RKO (cell line): ENCODE measurements at regions not wholly inside any gene's neighbourhood (a gene's known extent, or its start where the extent isn't known, plus 50 kb on each side); places are given as distances from the start of the nearest gene placed in this dataset.
"Not testable (repeated sequence)": the region's sequence is repeated elsewhere in the genome, so short reads cannot be mapped to it uniquely, and the experiment has no call there.

Source experiments
- DNase-seq: peaks from one replicate; pipeline ENCODE4 v3.0.0-alpha.2; 2016; ENCODE audit warnings: low spot score

- no peak for DNase-seq
Measured at GRCh38 chrX:117487421-117487820, 629.2 kb downstream of the KLHL13 start.

- no peak for DNase-seq
Measured at GRCh38 chrX:117483950-117484349, 632.7 kb downstream of the KLHL13 start.

DNA sequence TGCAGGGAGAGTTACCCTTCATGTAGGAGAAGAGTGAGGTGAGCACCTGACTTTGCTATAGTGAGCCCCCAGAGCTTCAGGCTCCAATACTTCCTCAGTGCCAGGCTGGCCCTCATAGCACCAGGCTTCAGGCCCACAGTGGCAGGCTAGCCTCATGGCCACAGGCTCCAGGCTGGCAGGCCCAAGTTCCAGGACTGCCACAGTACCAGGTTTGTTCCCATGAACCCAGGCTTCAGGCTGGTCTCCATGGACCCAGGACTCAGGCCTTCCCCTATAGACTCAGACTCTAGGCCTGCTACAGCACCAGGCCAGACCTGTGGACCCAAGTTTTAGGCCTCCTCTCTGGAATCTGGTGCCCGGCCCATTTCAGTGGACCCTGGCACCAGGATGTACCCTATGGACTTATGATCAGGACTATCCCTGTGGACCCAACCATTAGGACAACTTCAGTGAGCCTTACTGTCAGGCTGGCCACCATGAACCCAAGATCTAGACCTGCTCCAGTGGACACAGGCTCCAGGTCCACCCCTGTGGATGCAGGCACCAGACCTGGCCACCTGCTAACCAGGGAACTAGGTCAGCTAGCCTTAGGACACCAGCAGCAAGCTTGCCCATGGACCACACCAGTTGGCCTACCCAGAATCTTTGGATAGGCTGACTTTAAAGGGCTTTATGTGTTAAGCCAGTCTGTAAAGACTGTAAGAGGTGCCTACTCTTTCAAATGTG, 658.2 kb downstream of the KLHL13 start:
- no peak for DNase-seq

GRCh38 chrX:117455787-117456186, 660.8 kb downstream of the KLHL13 start:
- no peak for DNase-seq

- no peak for DNase-seq
Measured at GRCh38 chrX:117429501-117429900, 687.1 kb downstream of the KLHL13 start.

- DNase-seq, result no peak
Measured at GRCh38 chrX:117407449-117408150, 709.0 kb downstream of the KLHL13 start.

DNA sequence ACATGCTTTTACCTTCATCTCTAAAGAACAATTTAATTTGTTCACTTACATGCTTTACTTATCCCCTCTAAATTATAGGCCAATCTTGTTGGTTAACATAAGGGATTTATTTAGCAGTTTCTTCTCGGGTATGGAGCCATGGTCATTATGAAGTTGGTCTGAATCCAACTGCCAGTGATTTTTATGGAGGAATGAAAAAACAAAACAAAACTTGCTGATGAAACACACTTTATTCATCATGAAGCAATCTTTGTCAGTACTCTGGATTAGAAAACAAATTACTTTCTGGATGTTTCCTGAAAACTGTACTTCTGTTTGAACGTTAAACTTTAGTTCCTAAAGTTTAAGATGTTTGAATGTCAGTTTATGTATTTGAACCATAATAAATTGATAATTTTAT, 715.8 kb downstream of the KLHL13 start:
- no peak for DNase-seq

DNA sequence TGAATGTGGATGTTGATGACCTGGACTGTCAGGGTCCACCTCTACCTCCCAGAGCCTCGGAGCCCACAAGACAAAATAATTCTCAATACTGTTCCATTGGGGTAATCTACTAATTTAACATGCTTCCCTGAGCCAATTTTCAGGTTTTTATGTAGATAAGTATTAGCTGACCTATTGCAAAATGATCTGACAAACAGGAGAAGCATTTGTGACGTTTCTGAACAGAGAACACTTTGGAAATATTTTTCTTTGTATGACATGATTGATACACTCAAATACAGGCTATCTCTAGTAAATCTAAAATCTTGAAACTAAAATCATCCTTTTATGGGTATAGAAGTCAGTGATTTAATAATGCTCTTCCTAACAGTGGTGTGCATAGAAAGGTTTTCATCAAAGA, 716.6 kb downstream of the KLHL13 start:
- no peak for DNase-seq

DNA sequence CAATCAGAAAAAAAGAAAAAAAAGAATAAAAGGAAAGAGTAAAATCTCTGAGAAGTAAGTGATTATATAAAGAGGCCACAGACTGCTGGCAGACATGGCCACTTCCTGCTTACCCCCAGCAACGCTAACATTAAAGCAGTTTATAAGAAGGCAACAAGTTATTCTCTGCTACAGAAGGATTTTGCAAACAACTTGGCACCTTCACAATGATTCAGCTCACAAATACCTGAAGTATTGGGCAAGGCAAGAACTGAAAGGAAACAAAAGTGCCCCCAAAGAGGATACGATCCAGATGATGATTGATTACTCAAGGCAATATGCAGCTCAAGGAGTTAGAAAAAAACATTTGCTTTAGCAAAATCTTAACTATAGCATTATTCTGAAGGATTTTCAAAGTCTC, 718.8 kb downstream of the KLHL13 start:
- no peak for DNase-seq

GRCh38 chrX:117394506-117395070, 722.0 kb downstream of the KLHL13 start:
- not testable (repeated sequence) for DNase-seq

DNA sequence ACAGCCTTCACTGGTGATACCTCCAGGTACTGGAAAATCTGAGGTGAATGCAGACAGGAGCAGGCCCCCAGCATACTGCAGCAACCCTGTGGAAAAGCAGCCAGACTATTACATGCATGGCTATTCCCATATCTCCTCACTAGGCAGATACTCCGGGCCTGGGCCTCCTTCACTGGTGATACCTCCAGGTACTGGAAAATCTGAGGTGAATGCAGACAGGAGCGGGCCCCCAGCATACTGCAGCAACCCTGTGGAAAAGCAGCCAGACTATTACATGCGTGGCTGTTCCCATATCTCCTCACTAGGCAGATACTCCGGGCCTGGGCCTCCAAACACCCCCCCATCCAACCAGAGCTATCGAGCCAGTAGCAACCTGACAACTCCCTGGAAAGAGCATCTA, 724.2 kb downstream of the KLHL13 start:
- not testable (repeated sequence) for DNase-seq

DNA sequence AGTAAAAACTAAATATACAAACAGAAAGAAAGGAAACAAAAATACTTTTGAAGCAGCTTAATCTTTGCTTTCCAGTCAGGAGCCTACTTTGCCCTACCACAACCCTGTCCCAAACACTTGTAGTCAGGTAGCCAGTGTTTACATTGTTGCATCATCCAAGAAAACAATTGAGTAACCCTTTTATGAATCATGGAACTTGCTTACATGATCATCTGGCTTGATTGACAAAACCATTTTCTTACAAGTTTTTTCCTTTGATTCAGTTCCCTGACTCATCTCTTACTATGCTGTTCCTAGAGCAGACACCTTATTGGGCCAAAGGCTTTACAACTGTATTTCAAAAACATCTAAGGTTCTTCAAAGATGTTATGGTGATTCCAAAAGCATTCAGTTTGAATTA, 740.1 kb downstream of the KLHL13 start:
- DNase-seq, result peak; percentile 76

- DNase-seq, result no peak
Measured at GRCh38 chrX:117335209-117335608, 781.4 kb downstream of the KLHL13 start.

DNA sequence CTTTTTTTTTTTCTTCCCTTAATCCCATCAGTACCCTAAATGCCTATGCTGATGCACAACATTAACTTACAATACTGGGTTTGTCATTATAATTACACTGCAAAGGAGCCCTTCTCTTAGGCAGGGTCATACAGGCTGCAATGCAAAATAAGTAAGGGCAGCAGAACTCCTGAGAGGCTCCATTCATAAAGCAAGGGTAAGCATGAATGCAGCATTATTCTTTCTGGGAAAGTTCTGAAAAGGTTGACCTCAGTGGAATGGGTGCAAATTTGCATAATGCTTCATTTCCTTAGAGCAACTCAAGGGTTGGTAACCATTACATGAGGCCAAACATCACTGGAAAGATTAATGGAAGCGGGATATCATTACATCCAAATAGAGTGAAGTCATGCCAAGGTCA, 789.2 kb downstream of the KLHL13 start:
- DNase-seq, result no peak

DNA sequence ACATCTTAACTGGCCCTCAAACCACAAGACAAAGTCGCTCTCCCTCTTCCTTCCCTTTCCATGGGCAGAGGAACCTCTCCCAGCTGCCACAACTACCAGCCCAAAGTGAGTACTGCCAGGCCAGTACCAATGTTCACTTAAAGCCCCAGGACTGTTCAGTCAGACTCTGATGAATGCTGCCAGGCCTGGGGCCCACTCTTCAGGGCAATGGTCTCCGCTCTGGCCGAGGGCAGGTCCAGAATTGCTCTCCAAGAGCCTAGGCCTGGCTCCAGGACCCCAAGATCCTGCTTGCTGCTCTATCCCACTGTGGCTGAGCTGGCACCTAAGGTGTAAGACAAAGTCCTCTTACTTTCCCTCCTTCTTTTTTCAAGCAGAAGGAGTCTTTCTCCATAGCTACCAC, 790.9 kb downstream of the KLHL13 start:
- no peak for DNase-seq

DNA sequence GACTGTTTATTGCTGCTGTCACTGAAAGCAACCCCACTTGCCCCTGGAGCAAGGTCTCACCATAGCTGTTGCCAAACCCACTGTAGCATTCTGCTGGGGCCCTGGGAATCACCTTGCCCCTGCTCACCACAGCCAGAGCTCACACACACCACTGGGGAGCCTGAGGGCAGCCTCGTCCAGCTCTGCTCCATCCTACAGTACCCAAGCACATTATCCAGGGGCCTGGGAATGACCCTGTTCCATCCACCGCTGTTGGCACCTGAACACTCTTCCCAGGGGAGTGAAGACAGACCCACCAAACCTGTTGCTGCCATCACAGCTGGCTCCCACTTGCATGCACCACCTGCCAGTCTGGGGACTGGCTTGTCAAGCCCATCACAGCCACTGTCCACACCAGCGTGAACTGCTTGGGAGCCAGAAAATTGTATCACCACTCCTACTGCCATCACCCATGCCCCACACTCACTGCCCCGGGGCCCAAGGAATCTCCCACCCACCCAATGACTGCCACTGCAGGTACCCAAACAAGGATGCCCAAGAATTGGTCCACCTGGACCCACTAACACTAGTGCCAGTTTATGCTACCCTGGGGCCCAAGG, 811.3 kb downstream of the KLHL13 start:
- no peak for DNase-seq

DNA sequence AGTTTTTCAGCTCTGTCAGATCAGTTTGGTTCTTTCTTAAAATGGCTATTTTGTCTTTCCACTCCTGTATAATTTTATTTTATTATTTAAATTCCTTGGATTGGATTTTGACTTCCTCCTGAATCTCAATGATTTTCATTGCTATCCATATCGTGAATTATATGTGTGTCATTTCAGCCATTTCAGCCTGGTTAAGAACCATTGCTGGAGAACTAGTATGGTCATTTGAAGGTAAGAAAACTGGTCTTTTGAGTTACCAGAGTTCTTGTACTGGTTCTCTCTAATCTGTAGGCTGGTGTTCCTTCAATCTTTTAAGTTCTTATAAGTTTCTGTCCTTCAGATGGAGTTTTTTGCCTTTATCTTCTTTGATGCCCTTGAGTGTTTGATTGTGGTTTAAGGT, 815.5 kb downstream of the KLHL13 start:
- no peak for DNase-seq

GRCh38 chrX:117291760-117292159, 824.9 kb downstream of the KLHL13 start:
- no peak for DNase-seq

DNA sequence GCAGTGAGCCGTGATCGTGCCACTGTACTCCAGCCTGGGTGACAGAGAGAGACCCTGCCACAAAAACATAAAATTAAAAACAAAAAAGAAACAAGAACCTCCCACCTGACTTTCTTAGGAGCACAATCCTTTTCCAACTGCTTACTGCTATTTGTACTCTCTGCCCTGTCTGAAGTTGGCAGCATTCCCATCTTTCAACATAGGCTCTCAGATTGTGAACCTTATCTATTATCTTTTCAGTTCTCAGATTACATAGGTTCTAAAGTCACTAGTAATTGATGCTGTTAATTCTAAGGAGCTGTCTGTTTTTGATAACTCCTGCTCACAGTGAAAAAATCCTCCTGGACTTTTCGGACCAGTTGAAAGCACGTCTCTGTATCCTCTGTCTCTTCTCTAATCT, 812.2 kb upstream of the CT83 start:
- DNase-seq, result no peak
